ENCODE measurements at regions not wholly inside any gene's neighbourhood (a gene's known extent, or its start where the extent isn't known, plus 50 kb on each side); places are given as distances from the start of the nearest gene placed in this dataset.

DNA sequence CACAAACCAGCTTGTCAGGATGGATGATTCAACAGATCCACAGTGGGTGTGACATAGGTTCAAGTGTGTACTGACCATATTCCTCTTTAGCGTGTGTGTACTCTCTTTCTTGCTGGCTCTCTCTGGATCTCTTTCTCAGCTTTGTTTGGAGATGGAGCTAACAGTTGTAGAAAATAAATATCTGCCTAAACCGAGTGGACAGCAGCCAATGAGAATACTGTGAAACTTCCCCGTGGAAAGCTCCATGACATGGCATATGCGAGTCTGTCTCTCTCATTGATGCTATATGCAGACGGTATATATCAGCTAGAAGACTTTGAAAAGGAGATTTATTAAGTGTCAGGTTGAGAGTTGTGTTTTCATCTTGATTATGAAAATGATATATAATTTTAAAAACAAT, 406.5 kb upstream of the SUCLG2 start:
- DNase-seq (ENCODE audit: low read depth): no peak
- H3K4me3 ChIP-seq (ENCODE audit: low read depth, low read length): no peak overlapping the region

DNA sequence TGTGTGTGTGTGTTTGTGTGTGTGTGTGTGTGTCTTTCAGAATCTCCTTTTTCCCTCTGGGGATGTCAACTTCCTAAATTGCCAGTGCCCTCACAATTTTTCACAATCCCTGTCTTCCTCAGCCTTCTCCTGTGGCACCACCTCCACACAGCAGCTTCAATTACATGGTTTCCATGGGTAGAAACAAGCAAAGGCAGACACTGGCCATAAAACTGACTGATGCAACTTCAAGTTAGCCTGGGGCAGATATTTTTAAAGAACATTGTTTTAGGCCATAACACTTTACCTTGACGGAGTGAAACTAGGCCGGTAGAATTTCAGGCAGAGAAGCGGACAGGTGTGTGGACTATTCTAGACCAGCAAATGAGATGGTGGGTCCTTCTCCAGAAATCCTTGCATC, 405.8 kb upstream of the SUCLG2 start:
- DNase-seq (ENCODE audit: low read depth): no peak
- H3K4me3 ChIP-seq (ENCODE audit: low read depth, low read length): no peak overlapping the region
- TF ChIP-seq, protein P1, sequence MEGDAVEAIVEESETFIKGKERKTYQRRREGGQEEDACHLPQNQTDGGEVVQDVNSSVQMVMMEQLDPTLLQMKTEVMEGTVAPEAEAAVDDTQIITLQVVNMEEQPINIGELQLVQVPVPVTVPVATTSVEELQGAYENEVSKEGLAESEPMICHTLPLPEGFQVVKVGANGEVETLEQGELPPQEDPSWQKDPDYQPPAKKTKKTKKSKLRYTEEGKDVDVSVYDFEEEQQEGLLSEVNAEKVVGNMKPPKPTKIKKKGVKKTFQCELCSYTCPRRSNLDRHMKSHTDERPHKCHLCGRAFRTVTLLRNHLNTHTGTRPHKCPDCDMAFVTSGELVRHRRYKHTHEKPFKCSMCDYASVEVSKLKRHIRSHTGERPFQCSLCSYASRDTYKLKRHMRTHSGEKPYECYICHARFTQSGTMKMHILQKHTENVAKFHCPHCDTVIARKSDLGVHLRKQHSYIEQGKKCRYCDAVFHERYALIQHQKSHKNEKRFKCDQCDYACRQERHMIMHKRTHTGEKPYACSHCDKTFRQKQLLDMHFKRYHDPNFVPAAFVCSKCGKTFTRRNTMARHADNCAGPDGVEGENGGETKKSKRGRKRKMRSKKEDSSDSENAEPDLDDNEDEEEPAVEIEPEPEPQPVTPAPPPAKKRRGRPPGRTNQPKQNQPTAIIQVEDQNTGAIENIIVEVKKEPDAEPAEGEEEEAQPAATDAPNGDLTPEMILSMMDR (IDR thresholded peaks at IDR 0.05; ENCODE audit: insufficient read depth, low read depth, low read length): no peak

More for the DNA sequence above, 406.5 kb upstream of the SUCLG2 start:
- TF ChIP-seq, protein P1 (IDR thresholded peaks at IDR 0.05; ENCODE audit: insufficient read depth, low read depth, low read length): no peak

DNA sequence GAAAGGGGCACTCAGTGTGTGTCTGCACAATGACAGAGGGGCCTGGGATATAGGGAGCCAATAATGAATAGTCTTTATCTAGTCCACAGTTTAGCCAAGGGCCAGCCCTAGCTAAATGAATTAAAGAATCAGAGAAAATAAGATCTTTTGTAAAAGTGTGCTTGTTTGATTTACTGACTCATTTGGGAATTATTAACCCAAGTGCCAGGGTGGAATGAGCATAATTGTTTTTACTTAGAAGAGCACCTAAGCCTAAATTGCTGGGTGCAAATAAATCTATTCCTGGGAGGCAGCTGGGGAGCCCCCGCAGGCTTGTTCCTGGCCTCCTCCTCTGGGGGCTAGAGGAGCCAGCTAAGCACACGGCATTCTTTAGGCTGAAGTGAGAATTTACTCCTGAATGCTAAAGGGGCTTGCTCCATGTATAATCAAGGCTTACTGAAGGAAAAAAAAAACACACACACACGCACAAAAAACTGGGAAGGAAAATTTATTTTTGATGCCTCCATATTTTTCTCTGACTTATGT, 405.3 kb upstream of the SUCLG2 start:
- no peak for DNase-seq (ENCODE audit: low read depth)
- TF ChIP-seq, protein P1 (IDR thresholded peaks at IDR 0.05; ENCODE audit: insufficient read depth, low read depth, low read length): no peak
- H3K4me3 ChIP-seq (ENCODE audit: low read depth, low read length): no peak overlapping the region

DNA sequence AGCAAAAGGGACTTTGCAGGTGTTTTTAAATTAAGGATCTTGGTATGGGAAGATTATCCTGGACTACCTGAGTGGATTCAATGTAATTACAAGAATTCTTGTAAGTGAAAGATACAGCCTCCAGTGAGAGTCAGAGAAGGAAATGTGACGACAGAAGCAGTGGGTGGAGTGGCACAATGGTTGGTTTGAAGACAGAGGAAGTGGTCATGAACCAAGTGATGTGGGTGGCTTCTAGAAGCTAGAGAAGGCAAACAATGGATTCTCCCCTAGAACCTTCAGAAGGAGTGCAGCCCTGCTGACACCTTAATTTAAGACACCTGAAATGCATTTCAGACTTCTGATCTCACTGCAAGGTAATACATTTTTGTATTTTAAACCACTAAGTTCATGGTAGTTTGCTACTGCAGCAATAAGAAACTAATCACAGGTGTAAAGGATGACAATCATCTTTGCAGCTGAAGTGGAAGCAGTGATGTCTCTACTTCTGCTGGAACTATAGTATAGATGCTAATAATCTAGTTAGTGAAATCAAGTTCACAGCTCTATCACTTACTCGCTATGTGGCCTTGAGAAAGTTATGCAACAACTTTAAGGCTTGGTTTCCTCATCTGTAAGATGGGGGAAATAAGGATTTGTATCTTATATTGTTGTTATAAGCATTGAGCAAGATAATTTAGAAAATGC, 403.4 kb upstream of the SUCLG2 start:
- no peak overlapping the region for H3K4me3 ChIP-seq (ENCODE audit: low read depth, low read length)
- no peak for DNase-seq (ENCODE audit: low read depth)
- TF ChIP-seq, protein P1 (IDR thresholded peaks at IDR 0.05; ENCODE audit: insufficient read depth, low read depth, low read length): no peak

DNA sequence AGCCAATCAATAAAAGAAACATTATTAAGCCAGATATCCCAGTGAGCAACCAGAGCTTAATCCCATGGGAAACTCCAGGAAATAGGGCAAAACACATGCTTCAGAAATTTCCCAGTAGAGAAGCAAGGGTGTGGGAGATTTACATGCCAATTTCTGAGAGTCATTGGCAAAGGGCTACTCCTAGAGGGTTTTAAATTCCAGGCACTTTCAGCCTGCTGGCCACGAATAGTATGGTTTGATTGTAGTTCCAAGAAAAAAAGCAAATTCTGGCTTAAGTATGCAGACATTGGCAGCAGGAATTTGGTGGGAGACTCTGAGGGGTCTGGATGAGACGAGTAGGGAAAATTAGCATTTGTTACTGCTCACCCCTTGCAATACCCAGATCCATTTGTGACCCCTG, 402.1 kb upstream of the SUCLG2 start:
- DNase-seq (ENCODE audit: low read depth): no peak
- TF ChIP-seq, protein P1 (IDR thresholded peaks at IDR 0.05; ENCODE audit: insufficient read depth, low read depth, low read length): no peak
- no peak overlapping the region for H3K4me3 ChIP-seq (ENCODE audit: low read depth, low read length)

DNA sequence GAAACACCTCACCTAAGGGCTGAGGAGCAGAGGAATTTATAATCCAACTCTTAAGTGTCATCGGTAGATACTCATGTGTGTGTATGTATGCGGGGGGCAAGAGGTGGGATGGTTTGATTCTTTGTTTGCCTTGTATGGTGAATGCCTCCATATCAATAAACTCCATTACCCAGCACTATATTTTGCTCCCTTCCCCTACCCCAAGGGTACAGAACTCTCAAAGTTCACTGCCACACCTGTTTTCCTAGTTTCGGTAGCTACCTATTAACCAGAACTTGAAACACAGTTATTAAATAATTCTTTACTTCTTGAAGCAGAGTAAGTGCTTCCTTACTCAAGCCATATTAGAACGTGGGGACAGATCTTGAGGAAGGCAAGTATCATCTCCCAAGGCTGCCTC, 400.8 kb upstream of the SUCLG2 start:
- no peak overlapping the region for H3K4me3 ChIP-seq (ENCODE audit: low read depth, low read length)
- TF ChIP-seq, protein P1 (IDR thresholded peaks at IDR 0.05; ENCODE audit: insufficient read depth, low read depth, low read length): no peak
- no peak for DNase-seq (ENCODE audit: low read depth)

DNA sequence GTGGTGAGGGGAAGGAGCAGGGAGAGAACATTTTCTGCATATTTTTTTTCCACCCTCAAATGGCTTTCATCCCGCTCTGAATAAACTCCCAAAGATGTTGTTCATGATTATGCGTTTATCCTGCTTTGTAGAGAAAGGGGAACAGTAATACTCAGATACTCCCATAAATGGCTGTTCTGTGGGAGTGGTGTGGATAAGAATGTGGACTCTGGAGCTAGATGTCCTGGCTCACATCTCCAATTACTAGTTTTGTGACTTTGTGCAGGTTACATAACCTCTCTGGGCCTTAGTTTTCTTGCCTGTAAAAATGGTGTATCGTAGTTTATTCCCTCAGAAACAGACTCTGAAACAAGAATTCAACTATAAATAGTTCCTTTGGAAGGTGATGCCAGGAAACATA, 395.4 kb upstream of the SUCLG2 start:
- DNase-seq (ENCODE audit: low read depth): no peak
- TF ChIP-seq, protein P1 (IDR thresholded peaks at IDR 0.05; ENCODE audit: insufficient read depth, low read depth, low read length): no peak
- H3K4me3 ChIP-seq (ENCODE audit: low read depth, low read length): no peak overlapping the region
